HepG2 (cell line): ENCODE measurements at regions not wholly inside any gene's neighbourhood (a gene's known extent, or its start where the extent isn't known, plus 50 kb on each side); places are given as distances from the start of the nearest gene placed in this dataset.

ENCODE experiments used
- ATAC-seq: fragments of 200-7000 bp; cut with Tn5 transposase; 3 replicates; pipeline ENCODE4 v1.9.1; 2020; ENCODE audit warnings: mild to moderate bottlenecking, moderate library complexity
- BruUV-seq: library from RNA; stranded (reverse); fragments of 400-500 nt; replicated peaks from 2 replicates; lab custom pipeline; 2021; lab: Mats Ljungman, UMichigan
- CTCF ChIA-PET: fragments of 300-600 bp; formaldehyde crosslinking; extraction: SDS; loops from one replicate; lab custom pipeline; 2021; ENCODE audit warnings: low total read pairs, inconsistent platforms, low intra/inter-chr PET ratio; lab: Yijun Ruan, JAX
- POLR2A ChIA-PET: fragments of 350-600 bp; sonication (Branson Sonifier 250); formaldehyde crosslinking; loops from one replicate; lab custom pipeline; 2020; ENCODE audit warnings: antibody characterized with exemption, inconsistent platforms; lab: Yijun Ruan, JAX
- DNase-seq: peaks from one replicate; pipeline ENCODE4 v3.0.0-alpha.2; 2015; ENCODE audit warnings: low spot score
- FAIRE-seq: peaks from 3 replicates; lab custom pipeline; 2011; peaks lifted over from hg19 to GRCh38; lab: Jason Lieb, UNC
- H2AFZ ChIP-seq: one replicate; pipeline ENCODE4 v1.6.1; 2011; ENCODE audit warnings: low read length, inconsistent platforms
- H3K27ac ChIP-seq: fragments of 300-600 bp; 3 replicates; pipeline ENCODE4 v1.8.0; 2011; ENCODE audit warnings: mixed run types, mild to moderate bottlenecking, mixed read lengths, low read length, inconsistent platforms; ENCODE audit not compliant: insufficient read depth; ENCODE audit errors: extremely low read length
- H3K27me3 ChIP-seq, 2 experiments: fragments of 200-600 bp in 1 of 2; 2 replicates in 1 of 2; 3 replicates in 1 of 2; pipeline versions ENCODE4 v1.6.0 to v1.8.0; 2011; ENCODE audit warnings: low read length in 2 of 2, mild to moderate bottlenecking in 2 of 2, moderate library complexity in 2 of 2, inconsistent platforms in 1 of 2; ENCODE audit not compliant: insufficient read depth in 2 of 2, control insufficient read depth in 1 of 2
- H3K36me3 ChIP-seq, 2 experiments: fragments of 200-600 bp in 1 of 2; replicated peaks in 1 of 2; 2 replicates in 1 of 2; 3 replicates in 1 of 2; pipeline versions ENCODE4 v1.5.1 to v1.8.0; 2011; ENCODE audit warnings: low read length in 2 of 2, inconsistent platforms in 1 of 2; ENCODE audit not compliant: insufficient read depth in 2 of 2, control insufficient read depth in 1 of 2
- H3K4me1 ChIP-seq: 2 replicates; pipeline ENCODE4 v1.5.1; 2012; ENCODE audit warnings: low read length, inconsistent platforms; ENCODE audit not compliant: insufficient read depth
- H3K4me2 ChIP-seq: 2 replicates; pipeline ENCODE4 v1.6.0; 2011; ENCODE audit warnings: low read depth, low read length, inconsistent platforms
- H3K4me3 ChIP-seq, 3 experiments: fragments of 200-600 bp in 1 of 3; sonication (generic), shearing (Covaris generic) in 1 of 3; replicated peaks in 1 of 3; 2 replicates each; pipeline ENCODE4 v1.5.1; 2011 to 2016; ENCODE audit warnings: low read length in 3 of 3, inconsistent platforms in 2 of 3, low read depth in 2 of 3, mild to moderate bottlenecking in 2 of 3, control low read depth in 1 of 3, mixed read lengths in 1 of 3; ENCODE audit not compliant: insufficient read depth in 1 of 3
- H3K79me2 ChIP-seq: one replicate; pipeline ENCODE4 v1.6.1; 2011; ENCODE audit warnings: low read length, inconsistent platforms; ENCODE audit not compliant: insufficient read depth
- H3K9ac ChIP-seq: 2 replicates; pipeline ENCODE4 v1.6.0; 2011; ENCODE audit warnings: mild to moderate bottlenecking, low read depth, low read length, inconsistent platforms; ENCODE audit not compliant: insufficient read depth
- H3K9me3 ChIP-seq: 2 replicates; pipeline ENCODE4 v1.5.1; 2012; ENCODE audit warnings: mild to moderate bottlenecking, low read length
- H4K20me1 ChIP-seq: 2 replicates; pipeline ENCODE4 v1.6.0; 2011; ENCODE audit warnings: inconsistent platforms, mild to moderate bottlenecking, low read length, moderate library complexity; ENCODE audit not compliant: insufficient read depth
- ARID2 ChIP-seq: sonication (generic); formaldehyde crosslinking; IDR thresholded peaks from 2 replicates; pipeline ENCODE4 v1.8.1; 2022; ENCODE audit warnings: mild to moderate bottlenecking, missing genetic modification reagents, borderline replicate concordance
- ATF1 ChIP-seq: IDR thresholded peaks from 2 replicates; pipeline ENCODE4 v1.6.1; 2016; ENCODE audit warnings: mild to moderate bottlenecking, control low read depth
- GATAD1 ChIP-seq: IDR thresholded peaks from 2 replicates; pipeline ENCODE4 v1.6.1; 2016; ENCODE audit warnings: missing genetic modification reagents, missing compliant biosample characterization
- HOXA9 ChIP-seq: sonication (generic); formaldehyde crosslinking; IDR thresholded peaks from 2 replicates; pipeline ENCODE4 v1.8.1; 2022; ENCODE audit warnings: missing genetic modification reagents, mild to moderate bottlenecking, moderate library complexity, borderline replicate concordance
- MAFF ChIP-seq: IDR thresholded peaks from 2 replicates; pipeline ENCODE4 v1.6.1; 2011; ENCODE audit warnings: low read depth, low read length, improper control_type of control experiment
- MEIS1 ChIP-seq: sonication (generic); formaldehyde crosslinking; IDR thresholded peaks from 2 replicates; pipeline ENCODE4 v1.9.0; 2021; ENCODE audit warnings: mild to moderate bottlenecking, missing genetic modification reagents, moderate library complexity, borderline replicate concordance
- RNF2 ChIP-seq: fragments of 450-650 bp; conservative IDR thresholded peaks from 2 replicates; pipeline ENCODE4 v1.6.1; 2016; ENCODE audit warnings: low read depth
- SIX1 ChIP-seq: sonication (generic); formaldehyde crosslinking; IDR thresholded peaks from 2 replicates; pipeline ENCODE4 v1.4.0; 2020; ENCODE audit warnings: missing genetic modification reagents, borderline replicate concordance
- SSRP1 ChIP-seq: IDR thresholded peaks from 2 replicates; pipeline ENCODE4 v1.6.1; 2016; ENCODE audit warnings: control low read depth
- TIGD3 ChIP-seq: sonication (generic); formaldehyde crosslinking; IDR thresholded peaks from 2 replicates; pipeline ENCODE4 v1.5.1; 2020; ENCODE audit warnings: mild to moderate bottlenecking, missing genetic modification reagents, borderline replicate concordance
- U2AF2 ChIP-seq: fragments of 200-400 bp; formaldehyde crosslinking; IDR thresholded peaks from 2 replicates; pipeline ENCODE4 v1.6.1; 2017; ENCODE audit warnings: low read depth, mild to moderate bottlenecking, low read length
- ZBTB26 ChIP-seq: IDR thresholded peaks from 2 replicates; pipeline ENCODE4 v1.6.1; 2016; ENCODE audit warnings: missing compliant biosample characterization, missing genetic modification reagents, borderline replicate concordance
- ZNF484 ChIP-seq: sonication (generic); formaldehyde crosslinking; IDR thresholded peaks from 2 replicates; pipeline ENCODE4 v1.5.1; 2020; ENCODE audit warnings: mild to moderate bottlenecking, low read depth, missing genetic modification reagents, borderline replicate concordance
- ZNF747 ChIP-seq: sonication (generic); formaldehyde crosslinking; IDR thresholded peaks from 2 replicates; pipeline ENCODE4 v1.8.1; 2023; ENCODE audit warnings: missing genetic modification reagents, mild to moderate bottlenecking, borderline replicate concordance
- ZNF776 ChIP-seq: sonication (generic); formaldehyde crosslinking; IDR thresholded peaks from 2 replicates; pipeline ENCODE4 v1.4.0; 2020; ENCODE audit warnings: mild to moderate bottlenecking, missing genetic modification reagents
- WGBS: methylation state at CpG from one replicate; pipeline ENCODE4 v1.1.6; 2017; ENCODE audit warnings: low lambda C conversion rate; 5-methylcytosine and 5-hydroxymethylcytosine counted together
- in situ Hi-C: cut with HindIII; loops from 2 replicates; pipeline ENCODE4 v1.10.0; 2017; ENCODE audit warnings: low pct_unique_long_range_greater_than_20kb; ENCODE audit not compliant: extremely low pct_ligation_motif_present
- intact Hi-C: fragments of 100-400 bp; cut with micrococcal nuclease; formaldehyde crosslinking; loops from one replicate; pipeline ENCODE4 v1.10.0; 2022; ENCODE audit not compliant: unreplicated experiment
- TF ChIP-seq, protein P1 (sequence below): sonication (generic); formaldehyde crosslinking; IDR thresholded peaks from 2 replicates; pipeline ENCODE4 v1.8.1; 2023; ENCODE audit warnings: mild to moderate bottlenecking, missing genetic modification reagents, borderline replicate concordance

GRCh38 chr7:118129041-118129795 lies 54.7 kb upstream of the LSM8 start:
- Histone ChIP-seq H3K9ac (no peak overlapping the region), H3K4me2 (no peak overlapping the region), H3K4me1 (no peaks in the 10 kb centered on the region), H3K9me3 (no peaks in the 10 kb centered on the region; the same call in 1 of the 2 replicates), H2AFZ (no peak overlapping the region), H4K20me1 (no peaks in the 10 kb centered on the region), H3K79me2 (no peaks in the 10 kb centered on the region), H3K27me3 (no peaks in the 10 kb centered on the region), H3K36me3 (no peaks in the 10 kb centered on the region), H3K4me3 (no peak overlapping the region), H3K27ac (no peak overlapping the region)
- DNase-seq (no peak), FAIRE-seq (no peak), ATAC-seq (no peak)
- intact Hi-C loops (no loop called here), in situ Hi-C loops (no loop called here)
- 1% methylated on average over 3 of the region's 3 CpGs for WGBS
- TF ChIP-seq MEIS1 (CRISPR knock-in tag) (no peak), GATAD1 (no peak), U2AF2 (no peak), ZBTB26 (CRISPR knock-in tag) (no peak), ZNF484 (CRISPR knock-in tag) (no peak)
- ChIA-PET POLR2A (no interaction called here), CTCF (no interaction called here)
- no TSS peak for BruUV-seq

DNA sequence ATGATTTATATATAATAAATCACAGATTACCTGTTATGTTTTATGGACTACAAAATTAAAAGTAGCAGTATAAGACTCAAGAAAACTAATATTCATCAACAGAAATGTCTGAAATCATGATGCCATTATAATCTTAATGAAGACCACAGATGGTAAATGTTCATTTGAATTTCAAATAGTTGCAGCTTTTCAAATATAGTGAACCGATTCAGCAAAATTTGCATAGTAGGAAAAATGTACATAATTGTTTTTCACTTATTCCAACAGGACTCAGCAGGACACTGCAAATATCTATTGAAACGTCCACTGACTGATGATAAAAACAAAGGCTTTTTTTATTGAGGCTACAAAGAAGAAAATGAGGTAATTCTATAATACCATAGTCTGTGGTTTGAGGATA lies 51.2 kb upstream of the LSM8 start:
- DNase-seq, result no peak
- in situ Hi-C loops, result no loop called here
- ATAC-seq, result no peak
- H3K9me3 ChIP-seq, result no peaks in the 10 kb centered on the region
- H3K4me2 ChIP-seq, result no peak overlapping the region
- intact Hi-C loops, result no loop called here
- no peak for FAIRE-seq
- no peaks in the 10 kb centered on the region for H3K27me3 ChIP-seq
- CTCF ChIA-PET, result no interaction called here
- no peak overlapping the region for H3K4me3 ChIP-seq
- H4K20me1 ChIP-seq, result no peaks in the 10 kb centered on the region
- WGBS, result 0% methylated on average over 2 of the region's 2 CpGs
- H3K27ac ChIP-seq, result no peak overlapping the region
- no peak overlapping the region for H2AFZ ChIP-seq
- no TSS peak for BruUV-seq
- H3K9ac ChIP-seq, result no peak overlapping the region
- H3K36me3 ChIP-seq, result no peaks in the 10 kb centered on the region
- POLR2A ChIA-PET, result no interaction called here
- H3K79me2 ChIP-seq, result no peaks in the 10 kb centered on the region
- H3K4me1 ChIP-seq, result no peaks in the 10 kb centered on the region
- TF ChIP-seq SIX1 (CRISPR knock-in tag) (no peak), SSRP1 (CRISPR knock-in tag) (no peak), HOXA9 (CRISPR knock-in tag) (no peak), ZNF776 (CRISPR knock-in tag) (no peak), ATF1 (no peak), RNF2 (no peak), MAFF (no peak), ZNF747 (CRISPR knock-in tag) (no peak), ARID2 (CRISPR knock-in tag) (no peak), TIGD3 (no peak)
- TF ChIP-seq, protein P1, sequence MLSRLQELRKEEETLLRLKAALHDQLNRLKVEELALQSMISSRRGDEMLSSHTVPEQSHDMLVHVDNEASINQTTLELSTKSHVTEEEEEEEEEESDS (CRISPR knock-in tag), result no peak
